Vagina (tissue), 2 donors: ENCODE measurements at regions not wholly inside any gene's neighbourhood (a gene's known extent, or its start where the extent isn't known, plus 50 kb on each side); places are given as distances from the start of the nearest gene placed in this dataset.

Experiments used
- DNase-seq, 2 donors: peaks; one replicate each; pipeline ENCODE4 v3.0.0-alpha.2; 2017; ENCODE audit errors: extremely low spot score in 2 of 2
- H3K27ac ChIP-seq: fragments of 200-600 bp; sonication (generic); one replicate; pipeline ENCODE4 v1.5.1; 2019
- H3K27me3 ChIP-seq: fragments of 200-600 bp; sonication (generic); one replicate; pipeline ENCODE4 v1.5.1; 2019
- H3K36me3 ChIP-seq, 2 donors: fragments of 200-600 bp; sonication (generic); one replicate each; pipeline ENCODE4 v1.5.1; 2017 to 2019
- H3K4me1 ChIP-seq: fragments of 200-600 bp; sonication (generic); one replicate; pipeline ENCODE4 v1.5.1; 2019
- H3K4me3 ChIP-seq, 2 donors: fragments of 200-600 bp; sonication (generic); 1 replicate in 1 of 2; 2 replicates in 1 of 2; pipeline ENCODE4 v1.5.1; 2016 to 2019
- H3K9me3 ChIP-seq: fragments of 200-600 bp; sonication (generic); one replicate; pipeline ENCODE4 v1.5.1; 2019
- CTCF ChIP-seq, 3 experiments: fragments of 450-650 bp in 2 of 3; fragments of 200-600 bp in 1 of 3; sonication (generic) in 1 of 3; IDR thresholded peaks; one replicate each; pipeline ENCODE4 v1.5.1; 2017 to 2019; ENCODE audit warnings: antibody characterized with exemption in 3 of 3, mild to moderate bottlenecking in 2 of 3, moderate library complexity in 2 of 3
- POLR2A ChIP-seq, 2 donors: fragments of 450-650 bp; IDR thresholded peaks; one replicate each; pipeline ENCODE4 v1.6.1; 2017; ENCODE audit warnings: antibody characterized with exemption in 2 of 2, mild to moderate bottlenecking in 2 of 2, moderate library complexity in 2 of 2
- POLR2AphosphoS5 ChIP-seq, 2 donors: sonication (generic); formaldehyde crosslinking; IDR thresholded peaks; one replicate each; pipeline ENCODE4 v1.9.0; 2017; ENCODE audit warnings: antibody characterized with exemption in 2 of 2, mild to moderate bottlenecking in 2 of 2, low read depth in 1 of 2; ENCODE audit not compliant: insufficient read depth in 1 of 2
- intact Hi-C: fragments of 100-400 bp; cut with DNase I; formaldehyde crosslinking; loops from one replicate; pipeline ENCODE4 v1.15.1; 2023

- H3K36me3 ChIP-seq = no peaks in the 10 kb centered on the region
- DNase-seq = no peak
- intact Hi-C loops = no loop called here
- TF ChIP-seq POLR2A (IDR thresholded peaks at IDR 0.05) (no peak), CTCF (IDR thresholded peaks at IDR 0.05) (no peak), POLR2AphosphoS5 (IDR thresholded peaks at IDR 0.05; ENCODE audit: insufficient read depth in 1 of 2, low read depth in 1 of 2) (no peak)
- no peaks in the 10 kb centered on the region for H3K9me3 ChIP-seq
- H3K4me1 ChIP-seq = no peaks in the 10 kb centered on the region
- H3K27ac ChIP-seq = no peak overlapping the region
- no peak overlapping the region for H3K4me3 ChIP-seq
- no peaks in the 10 kb centered on the region for H3K27me3 ChIP-seq
Measured at GRCh38 chr3:127383656-127384179, 95.9 kb upstream of the PRR20G start.

- H3K27me3 ChIP-seq = no peaks in the 10 kb centered on the region
- intact Hi-C loops = no loop called here
- no peak overlapping the region for H3K4me3 ChIP-seq
- no peaks in the 10 kb centered on the region for H3K36me3 ChIP-seq
- TF ChIP-seq POLR2A (IDR thresholded peaks at IDR 0.05) (no peak), CTCF (IDR thresholded peaks at IDR 0.05) (no peak), POLR2AphosphoS5 (IDR thresholded peaks at IDR 0.05; ENCODE audit: insufficient read depth in 1 of 2, low read depth in 1 of 2) (no peak)
- DNase-seq = peak in 1 of 2 donors; percentile 90
- H3K4me1 ChIP-seq = no peaks in the 10 kb centered on the region
- H3K27ac ChIP-seq = no peak overlapping the region
- H3K9me3 ChIP-seq = no peaks in the 10 kb centered on the region
Measured at GRCh38 chr3:127377801-127378655, 90.2 kb upstream of the PRR20G start.

- TF ChIP-seq POLR2AphosphoS5 (IDR thresholded peaks at IDR 0.05; ENCODE audit: insufficient read depth in 1 of 2, low read depth in 1 of 2) = no peak
- no peak for TF ChIP-seq CTCF (IDR thresholded peaks at IDR 0.05)
- TF ChIP-seq POLR2A (IDR thresholded peaks at IDR 0.05) = no peak
- Histone ChIP-seq H3K36me3 (no peaks in the 10 kb centered on the region), H3K27ac (no peak overlapping the region), H3K27me3 (no peaks in the 10 kb centered on the region), H3K4me3 (no peak overlapping the region), H3K9me3 (no peaks in the 10 kb centered on the region), H3K4me1 (no peaks in the 10 kb centered on the region)
- DNase-seq = peak in 1 of 2 donors; percentile 55
- intact Hi-C loops = no loop called here
Measured at GRCh38 chr3:127375151-127375930, 87.5 kb upstream of the PRR20G start.

- H3K9me3 ChIP-seq = no peaks in the 10 kb centered on the region
- H3K27me3 ChIP-seq = no peaks in the 10 kb centered on the region
- no peaks in the 10 kb centered on the region for H3K36me3 ChIP-seq
- DNase-seq = no peak
- TF ChIP-seq POLR2A (IDR thresholded peaks at IDR 0.05) = no peak
- intact Hi-C loops = no loop called here
- H3K27ac ChIP-seq = no peak overlapping the region
- no peak overlapping the region for H3K4me3 ChIP-seq
- H3K4me1 ChIP-seq = no peaks in the 10 kb centered on the region
Measured at GRCh38 chr3:127374086-127375010, 86.5 kb upstream of the PRR20G start.
